ENCODE measurements at regions not wholly inside any gene's neighbourhood (a gene's known extent, or its start where the extent isn't known, plus 50 kb on each side); places are given as distances from the start of the nearest gene placed in this dataset.

GRCh38 chr10:28408237-28408777 lies 105.4 kb upstream of the MPP7 start:
- H3K4me1 ChIP-seq (ENCODE audit: control insufficient read depth, insufficient read depth, low read length): no peaks in the 10 kb centered on the region; the same call in 1 of the 2 replicates
- no peak overlapping the region for H3K27ac ChIP-seq (ENCODE audit: control insufficient read depth, insufficient read depth)
- H3K9me3 ChIP-seq (replicated peaks; ENCODE audit: control insufficient read depth, insufficient read depth, low read length): no peaks in the 10 kb centered on the region
- in situ Hi-C loops (cut with MboI) (no loop called here), intact Hi-C loops (cut with micrococcal nuclease; ENCODE audit: unreplicated experiment) (no loop called here)
- ATAC-seq: no peak
- H2AFZ ChIP-seq (ENCODE audit: control insufficient read depth, low read depth, low read length): no peak overlapping the region
- FAIRE-seq: no peak
- ChIA-PET RAD21 (ENCODE audit: unreplicated experiment) (no interaction called here), SMC1A (ENCODE audit: uncharacterized antibody, unreplicated experiment) (interaction anchor here (0.7 to 1.2 kb wide), 2 partner anchors 84 to 1792 kb away, joined by 3 read pairs; no protein-coding TSS in a partner anchor), CTCF (interaction anchor here (2.7 kb wide), 1 partner anchor 15 kb away, joined by 12 read pairs; no protein-coding TSS in a partner anchor), POLR2A (interaction anchor here (0.5 kb wide), 1 partner anchor 149 kb away, joined by 4 read pairs; no protein-coding TSS in a partner anchor)
- no peak overlapping the region for H3K4me2 ChIP-seq (ENCODE audit: control insufficient read depth, insufficient read depth)
- H3K27me3 ChIP-seq (replicated peaks in 1 of 2; ENCODE audit: control insufficient read depth in 2 of 2, insufficient read depth in 2 of 2, low read length in 1 of 2): no peaks in the 10 kb centered on the region
- no TSS peak for BruUV-seq (replicated peaks)
- no peaks in the 10 kb centered on the region for H3K36me3 ChIP-seq (ENCODE audit: control insufficient read depth in 2 of 2, insufficient read depth in 2 of 2, low read length in 1 of 2)
- no peak overlapping the region for H3K4me3 ChIP-seq
- no peak for DNase-seq (ENCODE audit: low read depth, low spot score)
- no peak overlapping the region for H3K9ac ChIP-seq (ENCODE audit: control insufficient read depth, insufficient read depth, low read length)
- no peaks in the 10 kb centered on the region for H3K79me2 ChIP-seq (ENCODE audit: control insufficient read depth, insufficient read depth, low read length)
- no peaks in the 10 kb centered on the region for H4K20me1 ChIP-seq (ENCODE audit: control insufficient read depth, insufficient read depth)
- WGBS (ENCODE audit: insufficient coverage, insufficient replicate concordance, low lambda C conversion rate, missing lambda C conversion rate): 45% methylated on average over 4 of the region's 4 CpGs
- no peak for TF ChIP-seq STAT3 (IDR thresholded peaks at IDR 0.05; ENCODE audit: low read depth, low read length)
- TF ChIP-seq IRF3 (IDR thresholded peaks at IDR 0.05): no peak
- no peak for TF ChIP-seq NR2F1 (conservative IDR thresholded peaks at IDR 0.05)
- no peak for TF ChIP-seq RELB (IDR thresholded peaks at IDR 0.05; ENCODE audit: low read depth)
- no peak for TF ChIP-seq PKNOX1 (IDR thresholded peaks at IDR 0.05)
- no peak for TF ChIP-seq KAT2A (conservative IDR thresholded peaks at IDR 0.05; ENCODE audit: control insufficient read depth, low read depth, low read length)
- TF ChIP-seq E2F8 (IDR thresholded peaks at IDR 0.05; ENCODE audit: low read depth, partially characterized antibody): no peak
- TF ChIP-seq MLLT1 (IDR thresholded peaks at IDR 0.05): no peak
- no peak for TF ChIP-seq SMC3 (IDR thresholded peaks at IDR 0.05; ENCODE audit: borderline replicate concordance, low read length)
- no peak for TF ChIP-seq HDGF (IDR thresholded peaks at IDR 0.05)
- no peak for TF ChIP-seq MXI1 (IDR thresholded peaks at IDR 0.05; ENCODE audit: low read depth, low read length)
- no peak for TF ChIP-seq STAT1 (conservative IDR thresholded peaks at IDR 0.05)
- TF ChIP-seq ATF7 (IDR thresholded peaks at IDR 0.05; ENCODE audit: low read depth): no peak
- no peak for TF ChIP-seq IKZF2 (IDR thresholded peaks at IDR 0.05)

All from GM12878 (cell line).